Psoas muscle (tissue), 7 donors: ENCODE measurements at regions not wholly inside any gene's neighbourhood (a gene's known extent, or its start where the extent isn't known, plus 50 kb on each side); places are given as distances from the start of the nearest gene placed in this dataset.

Source experiments
- ATAC-seq, 4 donors: fragments of 200-7000 bp; cut with Tn5 transposase; one replicate each; pipeline ENCODE4 v1.9.1; 2020; ENCODE audit warnings: moderate library complexity in 3 of 4, mild to moderate bottlenecking in 2 of 4
- DNase-seq, 2 donors: peaks; one replicate each; pipeline ENCODE4 v3.0.0-alpha.2; 2020
- H3K27ac ChIP-seq: fragments of 200-600 bp; one replicate; pipeline ENCODE4 v1.8.0; 2022
- H3K27me3 ChIP-seq, 3 donors: fragments of 200-600 bp in 1 of 3; one replicate each; pipeline versions ENCODE4 v1.6.1 to v1.8.0; 2013 to 2022; ENCODE audit warnings: low read length in 2 of 3, mild to moderate bottlenecking in 2 of 3, moderate library complexity in 1 of 3; ENCODE audit not compliant: insufficient read depth in 3 of 3
- H3K36me3 ChIP-seq, 2 donors: fragments of 200-600 bp in 1 of 2; one replicate each; pipeline versions ENCODE4 v1.6.1 to v1.8.0; 2013 to 2022; ENCODE audit warnings: low read depth in 1 of 2, mild to moderate bottlenecking in 1 of 2, moderate library complexity in 1 of 2; ENCODE audit not compliant: insufficient read depth in 1 of 2
- H3K4me1 ChIP-seq: fragments of 200-600 bp; one replicate; pipeline ENCODE4 v1.8.0; 2022
- H3K4me3 ChIP-seq: fragments of 200-600 bp; one replicate; pipeline ENCODE4 v1.8.0; 2022; ENCODE audit warnings: mild to moderate bottlenecking
- H3K9me3 ChIP-seq: fragments of 200-600 bp; one replicate; pipeline ENCODE4 v1.8.0; 2022
- CTCF ChIP-seq: fragments of 200-600 bp; IDR thresholded peaks from one replicate; pipeline ENCODE4 v1.8.0; 2022; ENCODE audit warnings: antibody characterized with exemption
- WGBS, 3 donors: extraction: QIAGEN DNeasy Blood & Tissue Kit; methylation state at CpG; one replicate each; pipeline versions ENCODE4 v1.1.6 to v1.1.7; 2013; 5-methylcytosine and 5-hydroxymethylcytosine counted together
- intact Hi-C, 2 donors: fragments of 100-400 bp; cut with DNase I; formaldehyde crosslinking; loops; one replicate each; pipeline versions ENCODE4 v1.11.0 to v1.14.2; 2022
- donor health status: healthy with polysubstance abuse.
- donor health status: DM: no; HTN: no; CAD: no; lungs with moderate emphysema.
- donor health status: Bipolar disorder and iron deficiency.
- donor health status: healthy.
- donor health status: DM: yes; HTN: yes; CAD: no.
- donor health status: DM: no; HTN: no; CAD: no.
- donor health status: DM: yes; HTN: yes; CAD: no.

- Histone ChIP-seq H3K27me3 (no peaks in the 10 kb centered on the region), H3K4me3 (no peak overlapping the region), H3K27ac (no peak overlapping the region), H3K9me3 (no peaks in the 10 kb centered on the region), H3K4me1 (no peaks in the 10 kb centered on the region), H3K36me3 (no peaks in the 10 kb centered on the region)
- WGBS, 3 donors: 61 to 83% (median 79%) methylated on average over 5 of the region's 5 CpGs
- no peak for ATAC-seq
- DNase-seq: no peak
- intact Hi-C loops: loop anchor here in 1 of 2 donors (5.0 kb wide), 1 partner anchor 1678 kb away; no protein-coding TSS in a partner anchor
- TF ChIP-seq CTCF: no peak
These were observed 110.6 kb upstream of the RNF32 start for GRCh38 chr7:156529956-156530355.

GRCh38 chr7:156527458-156527890, 113.1 kb upstream of the RNF32 start:
- Histone ChIP-seq H3K4me1 (no peaks in the 10 kb centered on the region), H3K27me3 (no peaks in the 10 kb centered on the region), H3K27ac (no peak overlapping the region), H3K36me3 (no peaks in the 10 kb centered on the region), H3K9me3 (no peaks in the 10 kb centered on the region), H3K4me3 (no peak overlapping the region)
- no peak for TF ChIP-seq CTCF
- intact Hi-C loops: loop anchor here in 1 of 2 donors (5.0 kb wide), 1 partner anchor 1675 kb away; no protein-coding TSS in a partner anchor
- 68 to 81% (median 71%) methylated on average over 4 of the region's 4 CpGs for WGBS, 3 donors
- ATAC-seq (no peak), DNase-seq (no peak)

DNA sequence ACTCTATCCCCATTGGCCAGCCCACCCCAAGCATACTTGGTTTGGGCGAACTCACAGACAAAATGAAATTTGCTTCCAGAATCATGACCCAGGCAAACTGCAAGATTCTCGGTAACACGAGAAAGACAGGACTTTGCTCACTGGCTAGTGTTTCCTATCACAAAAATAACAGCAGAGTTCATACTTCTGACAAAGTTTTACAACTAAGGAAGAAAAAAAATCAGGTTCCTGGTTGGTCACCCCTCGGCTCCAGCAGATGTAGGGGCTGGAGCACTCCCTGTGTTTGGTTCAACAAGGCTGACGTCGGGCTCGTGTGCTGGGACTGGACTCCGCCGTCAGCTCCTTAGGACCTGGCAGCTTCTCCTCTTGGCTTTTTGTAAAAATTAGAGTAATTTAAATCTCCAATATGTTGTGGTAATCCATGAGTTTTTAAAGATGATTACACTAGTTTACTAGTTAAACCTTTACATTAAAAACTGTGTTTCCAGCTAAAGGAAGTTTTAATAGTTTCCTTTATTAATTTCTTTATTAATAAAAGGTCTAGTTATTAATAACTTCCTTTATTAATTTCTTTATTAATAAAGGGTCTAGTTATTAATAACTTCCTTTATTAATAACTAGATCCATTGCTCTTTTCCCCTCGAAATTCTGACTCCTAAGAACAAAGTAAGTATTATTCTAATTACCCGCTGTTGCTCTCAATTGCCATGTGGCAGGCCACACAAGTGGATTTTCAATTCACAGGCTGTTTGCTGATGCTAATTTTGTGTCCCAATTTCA, 115.6 kb upstream of the RNF32 start:
- TF ChIP-seq CTCF: no peak
- H3K36me3 ChIP-seq: no peaks in the 10 kb centered on the region
- ATAC-seq: no peak
- H3K9me3 ChIP-seq: no peaks in the 10 kb centered on the region
- 59 to 64% (median 59%) methylated on average over 11 of the region's 11 CpGs for WGBS, 3 donors
- H3K4me1 ChIP-seq: no peaks in the 10 kb centered on the region
- intact Hi-C loops: loop anchor here in 1 of 2 donors (5.0 kb wide), 1 partner anchor 1673 kb away; no protein-coding TSS in a partner anchor
- DNase-seq: no peak
- no peak overlapping the region for H3K27ac ChIP-seq
- H3K4me3 ChIP-seq: no peak overlapping the region
- no peaks in the 10 kb centered on the region for H3K27me3 ChIP-seq

- Histone ChIP-seq H3K4me1 (no peaks in the 10 kb centered on the region), H3K36me3 (no peaks in the 10 kb centered on the region), H3K27me3 (no peaks in the 10 kb centered on the region), H3K9me3 (no peaks in the 10 kb centered on the region), H3K27ac (no peak overlapping the region), H3K4me3 (no peak overlapping the region)
- WGBS, 3 donors: 79 to 86% (median 81%) methylated on average over 24 of the region's 24 CpGs
- ATAC-seq (no peak), DNase-seq (no peak)
- no peak for TF ChIP-seq CTCF
- intact Hi-C loops: no loop called here
These were observed 117.0 kb upstream of the RNF32 start for GRCh38 chr7:156523447-156524048.
